Fibroblast of mammary gland (primary cell): ENCODE measurements at regions not wholly inside any gene's neighbourhood (a gene's known extent, or its start where the extent isn't known, plus 50 kb on each side); places are given as distances from the start of the nearest gene placed in this dataset.

ENCODE experiments used
- DNase-seq: peaks from one replicate; pipeline ENCODE4 v3.0.0-alpha.2; 2010; ENCODE audit warnings: low read depth
- H3K4me3 ChIP-seq: 2 replicates; pipeline ENCODE4 v1.5.1; 2011; ENCODE audit warnings: low read depth, mild to moderate bottlenecking, low read length, moderate library complexity; ENCODE audit not compliant: control insufficient read depth
- CTCF ChIP-seq: conservative IDR thresholded peaks from 2 replicates; pipeline ENCODE4 v1.5.1; 2011; ENCODE audit warnings: low read depth, low read length, inconsistent platforms; ENCODE audit not compliant: control insufficient read depth, insufficient read depth

GRCh38 chr2:220619525-220620220, 952.4 kb downstream of the EPHA4 start:
- H3K4me3 ChIP-seq, result no peak overlapping the region
- no peak for DNase-seq
- TF ChIP-seq CTCF, result no peak

- no peak for DNase-seq
- H3K4me3 ChIP-seq, result no peak overlapping the region
- no peak for TF ChIP-seq CTCF
Observed at GRCh38 chr2:220626603-220627002, 945.5 kb downstream of the EPHA4 start.

GRCh38 chr2:220628252-220628651, 943.9 kb downstream of the EPHA4 start:
- no peak for DNase-seq
- TF ChIP-seq CTCF, result no peak
- H3K4me3 ChIP-seq, result no peak overlapping the region

- no peak for TF ChIP-seq CTCF
- no peak for DNase-seq
- H3K4me3 ChIP-seq, result no peak overlapping the region
Observed at GRCh38 chr2:220641137-220641536, 931.0 kb downstream of the EPHA4 start.

- no peak for TF ChIP-seq CTCF
- no peak overlapping the region for H3K4me3 ChIP-seq
- no peak for DNase-seq
Observed at GRCh38 chr2:220646424-220646823, 925.7 kb downstream of the EPHA4 start.

GRCh38 chr2:220648628-220649027, 923.5 kb downstream of the EPHA4 start:
- TF ChIP-seq CTCF, result no peak
- H3K4me3 ChIP-seq, result no peak overlapping the region
- DNase-seq, result no peak

GRCh38 chr2:220653776-220654175, 918.3 kb downstream of the EPHA4 start:
- TF ChIP-seq CTCF, result no peak
- DNase-seq, result no peak
- no peak overlapping the region for H3K4me3 ChIP-seq
